ENCODE measurements at regions not wholly inside any gene's neighbourhood (a gene's known extent, or its start where the extent isn't known, plus 50 kb on each side); places are given as distances from the start of the nearest gene placed in this dataset.

DNA sequence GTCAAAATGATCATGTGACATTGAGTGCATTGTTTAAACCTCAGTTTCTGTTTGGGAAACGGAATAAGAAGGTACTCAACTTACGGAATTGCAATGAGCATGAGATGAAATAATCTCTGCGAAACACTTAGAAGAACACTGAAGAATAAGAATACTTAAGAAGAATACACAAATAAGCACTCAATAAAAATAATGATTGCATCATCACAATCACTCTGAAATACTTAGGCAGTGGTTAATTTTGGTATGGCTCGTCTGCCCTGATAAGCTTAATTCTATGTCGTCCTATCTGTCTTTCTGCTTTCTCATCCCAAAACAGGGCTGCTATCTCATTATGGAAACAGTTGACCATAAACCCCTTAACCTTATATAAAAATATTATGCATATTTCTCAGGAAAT is 823.6 kb downstream of the DIAPH3 start:
- Mint-ChIP-seq H3K36me3 (ENCODE audit: low read depth) (no peaks in the 10 kb centered on the region), H3K27me3 (ENCODE audit: low read depth) (no peaks in the 10 kb centered on the region), H3K9me3 (ENCODE audit: low read depth) (no peaks in the 10 kb centered on the region), H3K4me1 (ENCODE audit: low read depth) (peaks cover 17% of the 10 kb centered on the region), H3K4me3 (ENCODE audit: unreplicated experiment) (no peak overlapping the region), H3K27ac (ENCODE audit: unreplicated experiment) (no peak overlapping the region)
- no peak for TF ChIP-seq CTCF (IDR thresholded peaks at IDR 0.05)
- DNase-seq (ENCODE audit: low spot score): no peak

DNA sequence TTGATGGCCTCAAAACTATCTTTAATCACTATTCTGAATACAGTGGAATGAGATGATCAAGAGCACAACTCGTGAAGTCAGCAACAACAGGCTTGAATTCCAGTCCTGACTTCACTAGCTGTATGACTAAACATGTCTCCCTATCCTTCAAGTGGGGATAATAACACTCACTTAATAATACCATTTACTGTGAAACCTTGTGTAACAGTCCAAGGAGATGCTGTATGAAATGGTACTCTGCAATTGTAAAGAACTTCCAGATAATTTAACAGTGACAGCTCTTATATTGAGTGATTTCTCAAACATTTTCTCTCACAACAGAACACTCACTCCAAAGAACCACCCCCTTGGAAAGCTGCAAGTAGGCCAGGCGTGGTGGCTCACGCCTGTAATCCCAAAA is 823.1 kb downstream of the DIAPH3 start:
- H3K27ac Mint-ChIP-seq (ENCODE audit: unreplicated experiment): no peak overlapping the region
- DNase-seq (ENCODE audit: low spot score): no peak
- no peaks in the 10 kb centered on the region for H3K9me3 Mint-ChIP-seq (ENCODE audit: low read depth)
- TF ChIP-seq CTCF (IDR thresholded peaks at IDR 0.05): no peak
- H3K36me3 Mint-ChIP-seq (ENCODE audit: low read depth): no peaks in the 10 kb centered on the region
- peaks cover 21% of the 10 kb centered on the region for H3K4me1 Mint-ChIP-seq (ENCODE audit: low read depth)
- no peak overlapping the region for H3K4me3 Mint-ChIP-seq (ENCODE audit: unreplicated experiment)
- H3K27me3 Mint-ChIP-seq (ENCODE audit: low read depth): no peaks in the 10 kb centered on the region

DNA sequence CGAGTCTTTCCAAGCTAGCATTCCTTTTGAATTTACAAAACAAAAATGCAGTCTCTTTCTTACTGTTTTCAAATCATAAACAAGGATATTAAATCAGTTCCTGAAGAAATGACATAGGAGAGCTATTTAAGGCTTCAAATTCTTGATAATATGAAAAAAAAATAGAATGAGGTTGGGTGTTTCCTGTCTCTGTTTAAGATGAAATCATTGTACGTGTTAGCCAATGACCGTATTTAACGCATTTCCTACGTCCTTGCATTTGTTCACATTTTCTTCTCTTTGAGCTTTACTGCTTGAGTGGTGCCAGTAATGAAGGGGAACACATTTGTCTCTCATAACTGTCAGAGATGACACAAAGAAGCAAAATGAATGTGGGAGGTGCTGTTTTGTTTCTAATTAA is 821.3 kb downstream of the DIAPH3 start:
- H3K9me3 Mint-ChIP-seq (ENCODE audit: low read depth): no peaks in the 10 kb centered on the region
- no peak overlapping the region for H3K4me3 Mint-ChIP-seq (ENCODE audit: unreplicated experiment)
- no peak for TF ChIP-seq CTCF (IDR thresholded peaks at IDR 0.05)
- no peak for DNase-seq (ENCODE audit: low spot score)
- peaks cover 31% of the 10 kb centered on the region for H3K4me1 Mint-ChIP-seq (ENCODE audit: low read depth)
- no peak overlapping the region for H3K27ac Mint-ChIP-seq (ENCODE audit: unreplicated experiment)
- no peaks in the 10 kb centered on the region for H3K27me3 Mint-ChIP-seq (ENCODE audit: low read depth)
- H3K36me3 Mint-ChIP-seq (ENCODE audit: low read depth): no peaks in the 10 kb centered on the region

GRCh38 chr13:59343132-59343531 is 820.6 kb downstream of the DIAPH3 start:
- H3K36me3 Mint-ChIP-seq (ENCODE audit: low read depth): no peaks in the 10 kb centered on the region
- peaks cover 34% of the 10 kb centered on the region for H3K4me1 Mint-ChIP-seq (ENCODE audit: low read depth)
- H3K9me3 Mint-ChIP-seq (ENCODE audit: low read depth): no peaks in the 10 kb centered on the region
- no peak overlapping the region for H3K4me3 Mint-ChIP-seq (ENCODE audit: unreplicated experiment)
- no peak overlapping the region for H3K27ac Mint-ChIP-seq (ENCODE audit: unreplicated experiment)
- DNase-seq (ENCODE audit: low spot score): no peak
- H3K27me3 Mint-ChIP-seq (ENCODE audit: low read depth): no peaks in the 10 kb centered on the region
- TF ChIP-seq CTCF (IDR thresholded peaks at IDR 0.05): no peak

DNA sequence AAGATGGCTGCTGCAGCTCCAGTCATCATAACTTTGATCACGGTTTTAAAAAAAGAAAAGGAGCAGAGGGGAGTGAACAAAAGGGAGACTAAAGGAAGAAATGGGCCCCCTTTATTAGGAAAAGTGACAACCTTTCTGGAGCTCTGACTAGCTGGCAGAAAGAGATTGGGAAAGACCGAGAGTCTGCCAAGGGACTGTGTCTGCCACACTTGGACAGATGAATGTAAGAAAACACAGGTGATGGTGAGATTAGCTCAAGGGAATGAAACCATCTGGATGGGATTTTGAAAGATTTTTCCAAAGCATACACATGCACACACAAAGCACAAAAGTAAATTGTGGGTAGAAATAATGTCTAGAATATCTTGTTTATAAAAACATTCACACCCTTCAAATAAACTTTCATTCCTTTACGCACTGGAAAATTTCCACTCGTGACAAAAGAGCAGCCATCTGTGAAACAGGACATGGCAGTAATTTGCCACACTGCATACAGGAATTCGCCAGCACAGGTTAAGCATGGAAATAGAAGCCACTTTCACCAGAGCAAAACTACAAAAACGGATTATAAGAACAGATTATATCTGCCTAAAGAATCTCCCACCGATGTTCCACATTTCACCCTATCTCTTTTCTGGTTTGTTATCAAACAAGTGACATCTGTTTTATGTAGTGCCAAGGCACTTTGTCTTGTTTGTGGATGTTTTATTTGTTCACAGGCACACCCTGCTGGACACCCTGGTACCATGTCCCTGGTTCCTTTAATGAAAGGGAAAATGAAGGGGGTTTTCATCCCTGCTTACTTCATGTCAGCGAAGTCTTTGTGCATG is 819.5 kb downstream of the DIAPH3 start:
- peaks cover 35% of the 10 kb centered on the region for H3K4me1 Mint-ChIP-seq (ENCODE audit: low read depth)
- TF ChIP-seq CTCF (IDR thresholded peaks at IDR 0.05): peak; percentile 29
- no peak overlapping the region for H3K27ac Mint-ChIP-seq (ENCODE audit: unreplicated experiment)
- H3K27me3 Mint-ChIP-seq (ENCODE audit: low read depth): no peaks in the 10 kb centered on the region
- H3K9me3 Mint-ChIP-seq (ENCODE audit: low read depth): no peaks in the 10 kb centered on the region
- H3K4me3 Mint-ChIP-seq (ENCODE audit: unreplicated experiment): no peak overlapping the region
- H3K36me3 Mint-ChIP-seq (ENCODE audit: low read depth): no peaks in the 10 kb centered on the region
- DNase-seq (ENCODE audit: low spot score): no peak
